Naive thymus-derived CD4-positive, alpha-beta T cell (primary cell): ENCODE measurements at regions not wholly inside any gene's neighbourhood (a gene's known extent, or its start where the extent isn't known, plus 50 kb on each side); places are given as distances from the start of the nearest gene placed in this dataset.
"Not testable (repeated sequence)": the region's sequence is repeated elsewhere in the genome, so short reads cannot be mapped to it uniquely, and the experiment has no call there.

Experiments used
- ATAC-seq: fragments of 150-1000 bp; cut with Tn5 transposase; 2 replicates; pipeline ENCODE4 v1.10.0; 2021; ENCODE audit warnings: mild to moderate bottlenecking, moderate library complexity
- CTCF ChIA-PET: fragments of 350-600 bp; sonication (Branson Sonifier 250); formaldehyde crosslinking; loops from one replicate; lab custom pipeline; 2021; ENCODE audit warnings: antibody characterized with exemption; lab: Charles Lee
- POLR2A ChIA-PET: fragments of 350-600 bp; sonication (Branson Sonifier 250); formaldehyde crosslinking; loops from one replicate; lab custom pipeline; 2021; ENCODE audit warnings: antibody characterized with exemption, inconsistent platforms; lab: Charles Lee
- DNase-seq, 9 donors: peaks; one replicate each; pipeline versions ENCODE4 v3.0.0 to v3.0.0-alpha.2; 2020 to 2022; ENCODE audit warnings: mixed read lengths in 1 of 9
- H3K27ac ChIP-seq: one replicate; pipeline ENCODE4 v1.7.0; 2013; ENCODE audit warnings: mild to moderate bottlenecking, low read depth, low read length, moderate library complexity
- H3K27me3 ChIP-seq, 2 donors: one replicate each; pipeline ENCODE4 v1.7.0; 2013; ENCODE audit warnings: low read length in 2 of 2, mild to moderate bottlenecking in 2 of 2, moderate library complexity in 2 of 2; ENCODE audit not compliant: control insufficient read depth in 2 of 2, insufficient read depth in 2 of 2
- H3K36me3 ChIP-seq, 3 experiments: 1 replicate in 2 of 3; 2 replicates in 1 of 3; pipeline ENCODE4 v1.7.0; 2013; ENCODE audit warnings: low read length in 3 of 3, mild to moderate bottlenecking in 3 of 3, moderate library complexity in 1 of 3; ENCODE audit not compliant: insufficient read depth in 3 of 3, control insufficient read depth in 2 of 3
- H3K4me1 ChIP-seq, 2 donors: one replicate each; pipeline ENCODE4 v1.7.0; 2013; ENCODE audit warnings: low read length in 2 of 2, mild to moderate bottlenecking in 2 of 2, moderate library complexity in 1 of 2; ENCODE audit not compliant: control insufficient read depth in 2 of 2, insufficient read depth in 2 of 2
- H3K4me3 ChIP-seq: 2 replicates; pipeline ENCODE4 v1.7.0; 2013; ENCODE audit warnings: mild to moderate bottlenecking, low read length
- H3K9me3 ChIP-seq, 3 experiments: 1 replicate in 2 of 3; 2 replicates in 1 of 3; pipeline ENCODE4 v1.7.0; 2013; ENCODE audit warnings: low read length in 3 of 3; ENCODE audit not compliant: control insufficient read depth in 2 of 3
- H3K27ac Mint-ChIP-seq, 9 donors: one replicate each; pipeline ENCODE4 v1.8.0; 2020 to 2022; ENCODE audit warnings: mixed read lengths in 9 of 9, mild to moderate bottlenecking in 8 of 9, moderate library complexity in 5 of 9, inconsistent platforms in 2 of 9
- H3K27me3 Mint-ChIP-seq, 5 donors: one replicate each; pipeline ENCODE4 v1.8.0; 2021 to 2022; ENCODE audit warnings: mixed read lengths in 5 of 5, mild to moderate bottlenecking in 1 of 5
- H3K36me3 Mint-ChIP-seq, 5 donors: one replicate each; pipeline ENCODE4 v1.8.0; 2020 to 2022; ENCODE audit warnings: mixed read lengths in 5 of 5, mild to moderate bottlenecking in 3 of 5, inconsistent platforms in 1 of 5
- H3K4me1 Mint-ChIP-seq, 7 donors: one replicate each; pipeline ENCODE4 v1.8.0; 2020 to 2022; ENCODE audit warnings: mixed read lengths in 7 of 7, mild to moderate bottlenecking in 3 of 7, inconsistent platforms in 1 of 7
- H3K4me3 Mint-ChIP-seq, 10 donors: one replicate each; pipeline ENCODE4 v1.8.0; 2020 to 2022; ENCODE audit warnings: mild to moderate bottlenecking in 10 of 10, mixed read lengths in 10 of 10, moderate library complexity in 6 of 10, inconsistent platforms in 2 of 10
- H3K9me3 Mint-ChIP-seq, 11 donors: one replicate each; pipeline ENCODE4 v1.8.0; 2020 to 2022; ENCODE audit warnings: mixed read lengths in 11 of 11, mild to moderate bottlenecking in 4 of 11, inconsistent platforms in 1 of 11, moderate library complexity in 1 of 11
- intact Hi-C, 2 donors: fragments of 100-400 bp; cut with micrococcal nuclease; formaldehyde crosslinking; loops; one replicate each; pipeline ENCODE4 v1.15.1; 2023

DNA sequence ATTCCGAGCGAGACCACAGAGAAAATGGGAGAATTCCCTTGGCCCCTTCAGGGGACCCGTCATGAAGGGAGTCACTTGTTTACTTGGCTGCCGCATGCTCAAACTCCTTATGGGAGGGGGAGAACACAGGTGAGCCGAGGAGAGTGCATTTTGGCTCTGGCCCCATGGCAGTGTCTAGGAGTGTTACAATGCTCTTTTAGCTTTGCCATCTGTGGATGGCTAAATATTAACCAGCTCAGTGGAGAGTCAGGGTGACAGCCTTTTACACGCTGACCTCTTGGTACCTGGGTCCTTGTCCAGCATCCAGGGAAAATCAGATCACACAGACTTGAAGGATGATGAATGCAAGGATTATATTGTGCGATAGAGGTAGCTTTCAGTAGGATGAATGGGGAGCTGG lies 146.4 kb upstream of the ATXN7L3B start:
- Mint-ChIP-seq H3K36me3 (no peaks in the 10 kb centered on the region), H3K4me1 (no peaks in the 10 kb centered on the region), H3K27ac (no peak overlapping the region), H3K4me3 (no peak overlapping the region), H3K27me3 (peaks cover 0 to under 1% (median 0%) of the 10 kb centered on the region in 5 donors), H3K9me3 (peaks cover 0 to 10% (median 0%) of the 10 kb centered on the region in 11 donors)
- Histone ChIP-seq H3K27ac (no peak overlapping the region), H3K9me3 (no peaks in the 10 kb centered on the region), H3K4me3 (no peak overlapping the region), H3K27me3 (no peaks in the 10 kb centered on the region), H3K36me3 (no peaks in the 10 kb centered on the region), H3K4me1 (no peaks in the 10 kb centered on the region)
- CTCF ChIA-PET = no interaction called here
- no peak for ATAC-seq
- intact Hi-C loops = no loop called here
- POLR2A ChIA-PET = no interaction called here
- no peak for DNase-seq

- Histone ChIP-seq H3K27me3 (no peaks in the 10 kb centered on the region), H3K36me3 (no peaks in the 10 kb centered on the region), H3K27ac (no peak overlapping the region), H3K9me3 (no peaks in the 10 kb centered on the region), H3K4me3 (no peak overlapping the region), H3K4me1 (no peaks in the 10 kb centered on the region)
- no peak for DNase-seq
- Mint-ChIP-seq H3K27ac (no peak overlapping the region), H3K4me1 (no peaks in the 10 kb centered on the region), H3K9me3 (peaks cover 0 to 5% (median 0%) of the 10 kb centered on the region in 11 donors), H3K36me3 (no peaks in the 10 kb centered on the region), H3K27me3 (peaks cover 0 to 5% (median 0%) of the 10 kb centered on the region in 5 donors), H3K4me3 (no peak overlapping the region)
- intact Hi-C loops = no loop called here
- ATAC-seq = no peak
- CTCF ChIA-PET = no interaction called here
- POLR2A ChIA-PET = no interaction called here
Observed at GRCh38 chr12:74393272-74393671, 144.4 kb upstream of the ATXN7L3B start.

DNA sequence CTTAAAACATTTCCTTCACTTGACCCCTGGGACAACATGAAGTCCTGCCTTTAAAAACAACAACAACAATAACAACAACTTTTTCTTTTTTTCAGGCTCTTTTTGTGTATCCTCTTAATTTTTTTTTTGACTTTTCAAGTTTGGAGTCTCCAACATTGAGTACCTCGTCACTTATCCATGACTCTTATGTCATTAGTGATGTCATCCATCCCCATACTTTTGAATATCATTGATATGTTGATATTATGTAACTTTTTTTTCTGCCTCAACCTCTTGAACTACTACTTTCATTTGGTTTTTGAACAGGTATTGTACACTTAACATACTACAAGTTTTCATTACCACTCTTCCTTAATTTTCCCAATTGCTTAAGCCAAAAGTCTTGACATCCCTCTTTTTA lies 143.0 kb upstream of the ATXN7L3B start:
- intact Hi-C loops = no loop called here
- H3K27me3 Mint-ChIP-seq = peaks cover 0 to 5% (median 0%) of the 10 kb centered on the region in 5 donors
- H3K9me3 Mint-ChIP-seq = peaks cover 0 to 5% (median 0%) of the 10 kb centered on the region in 11 donors
- H3K36me3 Mint-ChIP-seq = no peaks in the 10 kb centered on the region
- H3K36me3 ChIP-seq = no peaks in the 10 kb centered on the region
- DNase-seq = no peak
- H3K9me3 ChIP-seq = no peaks in the 10 kb centered on the region
- no peaks in the 10 kb centered on the region for H3K4me1 ChIP-seq
- no peak overlapping the region for H3K4me3 Mint-ChIP-seq
- POLR2A ChIA-PET = no interaction called here
- H3K27ac ChIP-seq = no peak overlapping the region
- H3K27ac Mint-ChIP-seq = no peak overlapping the region
- H3K4me1 Mint-ChIP-seq = no peaks in the 10 kb centered on the region
- no peak for ATAC-seq
- CTCF ChIA-PET = no interaction called here
- H3K27me3 ChIP-seq = no peaks in the 10 kb centered on the region
- H3K4me3 ChIP-seq = no peak overlapping the region

- ATAC-seq (no peak), DNase-seq (no peak)
- Histone ChIP-seq H3K27me3 (no peaks in the 10 kb centered on the region), H3K9me3 (no peaks in the 10 kb centered on the region), H3K4me3 (no peak overlapping the region), H3K4me1 (no peaks in the 10 kb centered on the region), H3K36me3 (no peaks in the 10 kb centered on the region), H3K27ac (no peak overlapping the region)
- CTCF ChIA-PET = no interaction called here
- peaks cover 0 to 2% (median 0%) of the 10 kb centered on the region in 11 donors for H3K9me3 Mint-ChIP-seq
- H3K27me3 Mint-ChIP-seq = peaks cover 0 to 5% (median 0%) of the 10 kb centered on the region in 5 donors
- intact Hi-C loops = no loop called here
- no peak overlapping the region for H3K27ac Mint-ChIP-seq
- POLR2A ChIA-PET = no interaction called here
- no peak overlapping the region for H3K4me3 Mint-ChIP-seq
- no peaks in the 10 kb centered on the region for H3K36me3 Mint-ChIP-seq
- no peaks in the 10 kb centered on the region for H3K4me1 Mint-ChIP-seq
Observed at GRCh38 chr12:74401035-74401434, 136.6 kb upstream of the ATXN7L3B start.

DNA sequence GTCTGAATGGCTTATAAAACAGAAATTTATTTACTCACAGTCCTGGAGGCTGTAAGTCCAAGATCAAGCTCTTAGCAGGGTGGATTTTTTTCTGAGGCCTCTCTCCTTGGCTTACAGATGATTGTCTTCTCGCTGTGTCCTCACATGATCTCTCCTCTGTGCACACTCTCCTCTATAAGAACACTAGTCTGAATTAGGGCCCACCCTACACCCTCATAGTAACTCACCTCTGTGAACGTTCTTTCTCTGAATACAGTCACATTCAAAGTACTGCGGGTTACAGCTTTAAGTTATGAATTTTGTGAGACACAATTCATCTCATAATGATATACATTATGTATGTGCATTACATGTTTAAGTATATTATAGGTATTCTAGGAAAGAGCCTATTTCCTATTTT lies 135.7 kb upstream of the ATXN7L3B start:
- H3K9me3 Mint-ChIP-seq = peaks cover 0 to 2% (median 0%) of the 10 kb centered on the region in 11 donors
- Histone ChIP-seq H3K4me1 (no peaks in the 10 kb centered on the region), H3K27ac (no peak overlapping the region), H3K27me3 (no peaks in the 10 kb centered on the region), H3K9me3 (no peaks in the 10 kb centered on the region), H3K36me3 (no peaks in the 10 kb centered on the region), H3K4me3 (no peak overlapping the region)
- H3K36me3 Mint-ChIP-seq = no peaks in the 10 kb centered on the region
- CTCF ChIA-PET = no interaction called here
- DNase-seq (no peak), ATAC-seq (no peak)
- H3K27me3 Mint-ChIP-seq = no peaks in the 10 kb centered on the region
- no peaks in the 10 kb centered on the region for H3K4me1 Mint-ChIP-seq
- no peak overlapping the region for H3K4me3 Mint-ChIP-seq
- no peak overlapping the region for H3K27ac Mint-ChIP-seq
- intact Hi-C loops = no loop called here
- POLR2A ChIA-PET = no interaction called here

GRCh38 chr12:74403221-74403470 lies 134.5 kb upstream of the ATXN7L3B start:
- CTCF ChIA-PET = interaction anchor here (0.5 kb wide), 1 partner anchor 1590 kb away, joined by 3 read pairs; no protein-coding TSS in a partner anchor
- H3K9me3 ChIP-seq, ATAC-seq, DNase-seq, H3K9me3 Mint-ChIP-seq, H3K27me3 ChIP-seq, H3K4me1 ChIP-seq, H3K27me3 Mint-ChIP-seq, intact Hi-C loops, H3K4me3 Mint-ChIP-seq, H3K27ac ChIP-seq, H3K4me1 Mint-ChIP-seq, H3K4me3 ChIP-seq, POLR2A ChIA-PET, H3K36me3 ChIP-seq, H3K36me3 Mint-ChIP-seq, H3K27ac Mint-ChIP-seq: not testable (repeated sequence)

DNA sequence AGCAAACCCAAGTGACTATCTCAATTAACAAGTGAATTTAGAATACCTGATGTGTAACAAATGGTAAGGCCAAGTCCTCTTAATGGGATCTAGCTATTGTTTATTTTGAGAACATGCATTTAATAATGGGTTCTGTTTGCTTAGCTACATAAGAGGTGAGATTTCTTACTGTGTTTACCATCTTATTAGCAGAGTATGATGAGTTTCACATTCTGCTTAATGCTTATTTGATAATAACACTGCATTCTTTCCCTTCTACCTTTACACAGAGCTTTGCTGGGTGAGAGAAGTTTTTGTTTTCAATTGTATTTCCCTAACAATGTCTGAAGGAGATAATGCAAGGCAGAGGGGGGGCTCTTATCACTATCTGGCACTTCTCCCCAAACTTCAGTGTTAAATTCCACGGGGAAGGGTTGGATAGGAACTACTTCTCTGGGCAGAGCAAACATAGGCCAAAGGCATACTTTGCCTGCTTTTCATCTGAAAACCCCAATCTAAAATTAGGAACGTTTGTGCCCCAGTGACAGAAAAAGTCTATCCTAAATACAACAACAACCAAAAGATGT lies 129.0 kb upstream of the ATXN7L3B start:
- POLR2A ChIA-PET = no interaction called here
- H3K27ac ChIP-seq = no peak overlapping the region

More for the DNA sequence above, 129.0 kb upstream of the ATXN7L3B start:
- Mint-ChIP-seq H3K27me3 (peaks cover 4 to 14% (median 8%) of the 10 kb centered on the region in 5 donors), H3K4me3 (no peak overlapping the region), H3K36me3 (no peaks in the 10 kb centered on the region), H3K9me3 (peaks cover 0 to 1% (median 0%) of the 10 kb centered on the region in 11 donors), H3K4me1 (no peaks in the 10 kb centered on the region), H3K27ac (no peak overlapping the region)
- no peaks in the 10 kb centered on the region for H3K9me3 ChIP-seq
- no peaks in the 10 kb centered on the region for H3K27me3 ChIP-seq
- no peak overlapping the region for H3K4me3 ChIP-seq
- ATAC-seq (no peak), DNase-seq (no peak)
- CTCF ChIA-PET = no interaction called here
- intact Hi-C loops = no loop called here
- no peaks in the 10 kb centered on the region for H3K4me1 ChIP-seq
- no peaks in the 10 kb centered on the region for H3K36me3 ChIP-seq
